Osteoblast (primary cell): ENCODE measurements at regions not wholly inside any gene's neighbourhood (a gene's known extent, or its start where the extent isn't known, plus 50 kb on each side); places are given as distances from the start of the nearest gene placed in this dataset.

ENCODE experiments used
- DNase-seq: peaks from one replicate; pipeline ENCODE4 v3.0.0; 2011; ENCODE audit warnings: low spot score, mixed read lengths; ENCODE audit not compliant: insufficient read length; ENCODE audit errors: missing footprints
- H2AFZ ChIP-seq: 2 replicates; pipeline ENCODE4 v1.6.0; 2011; ENCODE audit warnings: mild to moderate bottlenecking, low read length
- H3K27ac ChIP-seq: 2 replicates; pipeline ENCODE4 v1.5.1; 2011; ENCODE audit warnings: mild to moderate bottlenecking, low read depth, low read length, moderate library complexity
- H3K27me3 ChIP-seq: 2 replicates; pipeline ENCODE4 v1.6.0; 2012; ENCODE audit warnings: mild to moderate bottlenecking, control low read depth, inconsistent platforms, low read length, moderate library complexity; ENCODE audit not compliant: insufficient read depth
- H3K36me3 ChIP-seq: 2 replicates; pipeline ENCODE4 v1.5.1; 2011; ENCODE audit warnings: mild to moderate bottlenecking, low read length, control low read depth, moderate library complexity; ENCODE audit not compliant: insufficient read depth
- H3K4me1 ChIP-seq: 2 replicates; pipeline ENCODE4 v1.5.1; 2011; ENCODE audit warnings: mild to moderate bottlenecking, low read length, control low read depth, moderate library complexity; ENCODE audit not compliant: insufficient read depth
- H3K4me2 ChIP-seq: 2 replicates; pipeline ENCODE4 v1.6.0; 2011; ENCODE audit warnings: mild to moderate bottlenecking, low read length; ENCODE audit not compliant: insufficient read depth
- H3K4me3 ChIP-seq: fragments of 200-600 bp; sonication (generic); 3 replicates; pipeline ENCODE4 v1.5.1; 2012; ENCODE audit warnings: mild to moderate bottlenecking, low read length, inconsistent platforms; ENCODE audit not compliant: insufficient read depth
- H3K79me2 ChIP-seq: 2 replicates; pipeline ENCODE4 v1.6.0; 2012; ENCODE audit warnings: mild to moderate bottlenecking, low read length, control low read depth, inconsistent platforms; ENCODE audit not compliant: insufficient read depth
- H3K9me3 ChIP-seq: 2 replicates; pipeline ENCODE4 v1.5.1; 2011; ENCODE audit warnings: low read depth, low read length, control low read depth
- H4K20me1 ChIP-seq: 2 replicates; pipeline ENCODE4 v1.6.0; 2012; ENCODE audit warnings: mild to moderate bottlenecking, low read length, control low read depth; ENCODE audit not compliant: insufficient read depth
- CTCF ChIP-seq: IDR thresholded peaks from 2 replicates; pipeline ENCODE4 v1.5.1; 2011; ENCODE audit warnings: mild to moderate bottlenecking, low read depth, low read length, moderate library complexity; ENCODE audit errors: extremely low read depth

GRCh38 chr6:117191009-117191408, 74.3 kb upstream of the VGLL2 start:
- H4K20me1 ChIP-seq, result no peaks in the 10 kb centered on the region
- no peak overlapping the region for H3K4me3 ChIP-seq
- H3K4me2 ChIP-seq, result no peak overlapping the region
- no peak overlapping the region for H2AFZ ChIP-seq
- no peaks in the 10 kb centered on the region for H3K4me1 ChIP-seq
- DNase-seq, result no peak
- H3K27ac ChIP-seq, result no peak overlapping the region
- H3K27me3 ChIP-seq, result no peaks in the 10 kb centered on the region
- H3K36me3 ChIP-seq, result no peaks in the 10 kb centered on the region
- TF ChIP-seq CTCF, result no peak
- H3K79me2 ChIP-seq, result no peaks in the 10 kb centered on the region
- no peaks in the 10 kb centered on the region for H3K9me3 ChIP-seq

GRCh38 chr6:117191448-117191847, 73.9 kb upstream of the VGLL2 start:
- no peak overlapping the region for H3K27ac ChIP-seq
- no peak overlapping the region for H2AFZ ChIP-seq
- H3K4me1 ChIP-seq, result no peaks in the 10 kb centered on the region
- H3K79me2 ChIP-seq, result no peaks in the 10 kb centered on the region
- H4K20me1 ChIP-seq, result no peaks in the 10 kb centered on the region
- no peaks in the 10 kb centered on the region for H3K27me3 ChIP-seq
- no peaks in the 10 kb centered on the region for H3K36me3 ChIP-seq
- no peak for DNase-seq
- TF ChIP-seq CTCF, result no peak
- no peak overlapping the region for H3K4me3 ChIP-seq
- H3K4me2 ChIP-seq, result no peak overlapping the region
- no peaks in the 10 kb centered on the region for H3K9me3 ChIP-seq

DNA sequence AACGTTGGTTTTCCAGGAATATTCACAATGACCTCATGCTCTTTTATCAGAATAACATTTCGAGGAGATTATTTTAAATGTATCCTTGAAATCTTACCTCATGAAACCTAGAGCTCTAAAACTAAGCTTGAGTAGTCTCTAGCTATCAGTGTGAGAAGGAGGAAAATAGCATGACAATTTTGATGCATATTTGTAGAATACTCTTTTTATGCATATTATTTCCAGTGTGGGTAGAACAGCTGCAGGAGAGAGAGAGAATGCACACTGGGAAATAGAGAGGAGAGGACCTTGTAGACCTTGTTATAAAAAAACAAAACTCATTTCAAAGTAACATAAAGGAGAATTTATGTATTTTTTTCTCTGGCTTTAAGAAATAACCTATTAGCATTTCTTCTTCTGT, 71.1 kb upstream of the VGLL2 start:
- no peak for DNase-seq
- Histone ChIP-seq H3K27ac (no peak overlapping the region), H3K4me3 (no peak overlapping the region), H2AFZ (no peak overlapping the region), H3K36me3 (no peaks in the 10 kb centered on the region), H3K27me3 (no peaks in the 10 kb centered on the region), H3K4me2 (no peak overlapping the region), H3K4me1 (no peaks in the 10 kb centered on the region), H3K9me3 (no peaks in the 10 kb centered on the region), H3K79me2 (no peaks in the 10 kb centered on the region), H4K20me1 (no peaks in the 10 kb centered on the region)
- TF ChIP-seq CTCF, result no peak

DNA sequence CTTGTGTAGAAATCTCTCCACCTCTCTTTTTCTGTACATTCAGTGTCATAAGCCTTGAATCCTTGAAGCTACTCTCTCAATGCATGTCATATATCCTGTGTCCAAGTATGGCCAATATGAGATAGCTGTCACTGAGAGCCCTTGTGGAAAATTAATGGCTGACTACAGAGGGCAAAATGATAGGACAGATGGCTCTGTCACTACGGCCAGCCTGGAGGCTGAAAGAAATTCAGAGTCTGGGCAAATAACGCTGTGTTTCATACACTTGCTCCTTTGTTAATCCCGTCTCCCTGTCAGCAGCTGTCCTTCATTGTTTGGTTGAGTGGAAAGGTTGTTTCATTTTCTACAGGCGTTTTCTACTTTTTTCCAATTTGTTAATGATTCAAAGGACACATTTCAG, 70.4 kb upstream of the VGLL2 start:
- H3K27ac ChIP-seq, result no peak overlapping the region
- TF ChIP-seq CTCF, result no peak
- no peaks in the 10 kb centered on the region for H4K20me1 ChIP-seq
- H3K27me3 ChIP-seq, result no peaks in the 10 kb centered on the region
- H3K9me3 ChIP-seq, result no peaks in the 10 kb centered on the region
- no peaks in the 10 kb centered on the region for H3K4me1 ChIP-seq
- no peaks in the 10 kb centered on the region for H3K36me3 ChIP-seq
- no peak for DNase-seq
- H3K79me2 ChIP-seq, result no peaks in the 10 kb centered on the region
- H3K4me2 ChIP-seq, result no peak overlapping the region
- H3K4me3 ChIP-seq, result no peak overlapping the region
- no peak overlapping the region for H2AFZ ChIP-seq
